Stomach (tissue), 4 donors: ENCODE measurements at regions not wholly inside any gene's neighbourhood (a gene's known extent, or its start where the extent isn't known, plus 50 kb on each side); places are given as distances from the start of the nearest gene placed in this dataset.

ENCODE experiments used
- CTCF ChIP-seq, 7 experiments: fragments of 450-650 bp in 4 of 7; fragments of 200-600 bp in 3 of 7; sonication (generic) in 3 of 7; IDR thresholded peaks; one replicate each; pipeline ENCODE4 v1.5.1; 2016 to 2019; ENCODE audit warnings: antibody characterized with exemption in 7 of 7, control low read depth in 2 of 7, mild to moderate bottlenecking in 1 of 7
- POLR2AphosphoS5 ChIP-seq, 3 donors: sonication (generic); formaldehyde crosslinking; IDR thresholded peaks; one replicate each; pipeline ENCODE4 v1.6.1; 2016; ENCODE audit warnings: antibody characterized with exemption in 3 of 3

- no peak for TF ChIP-seq POLR2AphosphoS5 (IDR thresholded peaks at IDR 0.05)
- TF ChIP-seq CTCF (IDR thresholded peaks at IDR 0.05), result no peak
Observed at GRCh38 chr5:27341342-27341741, 303.0 kb upstream of the CDH9 start.
